Urinary bladder (tissue), 3 donors: ENCODE measurements at regions not wholly inside any gene's neighbourhood (a gene's known extent, or its start where the extent isn't known, plus 50 kb on each side); places are given as distances from the start of the nearest gene placed in this dataset.
A peak's percentile ranks its signal among the peaks of the same experiment; 100 is the strongest.

Experiments used
- DNase-seq: peaks from one replicate; pipeline ENCODE4 v3.0.0-alpha.2; 2015; ENCODE audit errors: extremely low spot score
- H3K27ac ChIP-seq: one replicate; pipeline ENCODE4 v1.5.1; 2013; ENCODE audit warnings: low read depth, mild to moderate bottlenecking, moderate library complexity
- H3K36me3 ChIP-seq: one replicate; pipeline ENCODE4 v1.6.1; 2013; ENCODE audit warnings: mild to moderate bottlenecking, moderate library complexity; ENCODE audit not compliant: insufficient read depth
- H3K4me1 ChIP-seq: one replicate; pipeline ENCODE4 v1.6.1; 2013; ENCODE audit warnings: mild to moderate bottlenecking, moderate library complexity; ENCODE audit not compliant: insufficient read depth
- H3K4me3 ChIP-seq: one replicate; pipeline ENCODE4 v1.5.1; 2013; ENCODE audit warnings: low read depth, low read length
- WGBS: extraction: QIAGEN DNeasy Blood & Tissue Kit; methylation state at CpG from one replicate; pipeline ENCODE4 v1.1.7; 2013; 5-methylcytosine and 5-hydroxymethylcytosine counted together
- donor health status: healthy with polysubstance abuse.
- donor health status: healthy.

DNA sequence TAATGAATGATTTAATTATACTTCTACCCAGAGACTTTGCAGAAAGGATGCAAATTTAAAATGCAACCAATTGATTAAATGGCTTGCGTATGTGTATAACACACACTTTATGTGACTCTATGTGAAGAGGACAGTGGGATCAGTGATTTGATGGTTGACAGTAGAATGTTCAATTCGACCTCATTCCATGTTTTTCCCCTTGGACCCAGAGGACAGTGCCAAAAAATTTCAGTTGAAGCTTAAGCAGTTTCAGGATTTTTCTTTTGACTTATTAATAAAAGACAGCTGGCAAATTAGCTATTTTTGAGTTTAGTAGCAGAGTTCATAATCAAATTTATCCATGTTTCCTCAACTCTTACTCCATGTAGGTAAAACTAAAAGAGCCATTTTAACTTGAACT is 742.4 kb upstream of the NR2F2 start:
- H3K27ac ChIP-seq = no peak overlapping the region
- H3K36me3 ChIP-seq = no peaks in the 10 kb centered on the region
- 81% methylated on average over 2 of the region's 2 CpGs for WGBS
- DNase-seq = no peak
- H3K4me1 ChIP-seq = no peaks in the 10 kb centered on the region
- H3K4me3 ChIP-seq = no peak overlapping the region

DNA sequence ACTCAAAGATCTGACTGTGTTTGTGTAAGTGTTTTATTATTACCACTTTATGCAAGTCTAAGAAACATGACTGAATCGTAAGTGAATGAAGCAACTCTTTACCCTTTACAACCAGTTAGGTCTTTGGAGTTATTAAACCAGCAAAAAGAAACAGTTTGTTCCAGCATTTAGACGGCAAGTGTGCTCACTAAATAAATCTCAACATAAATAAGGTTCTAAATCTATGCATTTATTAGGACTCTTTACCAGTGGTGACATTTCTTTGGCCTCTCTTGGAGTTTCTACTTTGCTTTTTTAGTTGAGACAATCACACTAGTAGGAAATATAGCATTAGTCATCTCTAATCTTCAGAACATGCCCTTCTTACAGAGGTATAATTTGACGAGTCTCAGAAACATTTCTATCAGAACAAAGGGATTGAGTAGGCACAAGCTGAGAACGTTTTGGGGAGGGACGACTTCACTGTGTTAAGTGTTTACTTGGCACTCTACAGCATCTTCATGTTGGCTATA is 739.9 kb upstream of the NR2F2 start:
- H3K4me1 ChIP-seq = no peaks in the 10 kb centered on the region
- no peak overlapping the region for H3K4me3 ChIP-seq
- peak; percentile 55 for DNase-seq
- no peak overlapping the region for H3K27ac ChIP-seq
- H3K36me3 ChIP-seq = no peaks in the 10 kb centered on the region
- WGBS = 35% methylated on average over 5 of the region's 5 CpGs

DNA sequence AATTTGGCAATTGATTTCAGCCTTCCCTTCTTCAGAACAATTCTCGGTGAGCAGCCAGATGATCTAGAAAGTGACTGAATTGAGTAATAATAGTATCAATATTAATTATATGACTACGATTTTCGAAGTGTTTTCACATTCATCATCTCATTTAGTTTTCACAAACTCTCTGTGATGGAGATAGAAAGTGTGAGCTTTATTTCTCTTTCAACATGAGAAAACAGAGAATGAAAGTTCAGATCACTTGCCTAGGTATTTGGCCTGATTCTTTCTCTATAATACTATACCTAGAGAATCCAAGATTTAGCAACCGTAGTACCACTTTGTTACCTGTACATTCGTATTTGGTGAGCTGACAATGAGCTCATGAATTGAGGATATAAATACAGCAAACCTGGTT is 739.2 kb upstream of the NR2F2 start:
- no peak overlapping the region for H3K4me3 ChIP-seq
- H3K4me1 ChIP-seq = no peaks in the 10 kb centered on the region
- 95% methylated on average over 5 of the region's 5 CpGs for WGBS
- no peaks in the 10 kb centered on the region for H3K36me3 ChIP-seq
- no peak overlapping the region for H3K27ac ChIP-seq
- DNase-seq = no peak

DNA sequence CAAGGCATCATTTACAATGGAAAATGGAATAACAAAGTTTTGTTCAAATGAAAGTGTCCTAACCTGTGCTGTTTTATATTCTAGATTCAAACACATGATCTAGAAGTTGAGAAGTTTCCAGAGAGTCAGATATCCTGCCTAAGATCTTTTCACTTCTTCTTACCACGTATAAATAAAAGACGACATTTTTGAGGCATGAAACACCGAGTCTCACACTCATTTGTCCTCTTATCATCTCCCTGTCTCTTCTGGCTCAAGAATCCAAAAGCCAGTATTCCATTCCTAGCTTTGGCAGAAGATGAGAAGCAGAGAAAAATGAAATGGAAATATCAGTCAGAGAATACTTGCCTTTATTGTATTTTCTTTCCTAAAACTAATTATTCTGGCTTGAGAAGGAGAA is 738.6 kb upstream of the NR2F2 start:
- 55% methylated on average over 3 of the region's 3 CpGs for WGBS
- H3K36me3 ChIP-seq = no peaks in the 10 kb centered on the region
- no peak for DNase-seq
- no peak overlapping the region for H3K27ac ChIP-seq
- H3K4me3 ChIP-seq = no peak overlapping the region
- no peaks in the 10 kb centered on the region for H3K4me1 ChIP-seq

DNA sequence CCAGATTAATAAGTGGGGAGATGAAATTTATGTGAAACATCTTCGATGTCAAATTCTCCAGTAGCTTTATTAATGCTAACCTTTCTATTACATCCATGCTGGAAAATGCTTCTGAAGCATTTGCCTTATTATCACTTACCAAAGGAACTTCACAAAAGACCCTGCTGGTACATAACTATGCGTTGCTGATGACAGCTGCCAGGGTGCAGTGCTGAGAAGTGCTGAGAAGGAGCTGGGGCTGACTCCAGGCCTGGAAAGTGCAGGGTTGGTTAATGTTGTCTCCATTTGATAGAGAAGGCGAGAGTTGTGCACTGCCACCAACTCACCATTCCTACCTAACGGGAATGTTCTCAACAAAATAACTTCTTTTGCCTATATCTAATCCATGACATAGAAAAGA is 736.0 kb upstream of the NR2F2 start:
- Histone ChIP-seq H3K4me1 (no peaks in the 10 kb centered on the region), H3K27ac (no peak overlapping the region), H3K36me3 (no peaks in the 10 kb centered on the region), H3K4me3 (no peak overlapping the region)
- no peak for DNase-seq
- WGBS = 92% methylated on average over 4 of the region's 4 CpGs

DNA sequence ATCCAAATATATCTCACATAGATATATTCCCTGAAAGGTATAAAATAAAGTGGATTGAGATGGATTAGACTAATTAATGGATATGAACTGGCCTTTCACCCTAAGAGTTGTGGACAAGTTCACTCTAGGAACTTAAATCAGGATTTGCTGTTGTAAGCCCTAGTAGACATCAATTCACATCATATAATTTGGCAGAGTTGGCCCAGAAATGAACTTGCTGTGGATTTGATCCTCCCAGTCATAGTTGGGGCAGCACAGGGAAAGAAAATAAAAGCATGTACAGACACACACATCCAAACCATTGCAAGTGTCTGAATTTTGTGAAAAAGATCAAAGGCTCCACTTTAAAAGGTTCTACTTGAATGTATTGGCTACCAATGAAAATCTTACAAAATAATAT is 734.7 kb upstream of the NR2F2 start:
- H3K4me1 ChIP-seq = no peaks in the 10 kb centered on the region
- DNase-seq = no peak
- no peak overlapping the region for H3K4me3 ChIP-seq
- H3K36me3 ChIP-seq = no peaks in the 10 kb centered on the region
- no peak overlapping the region for H3K27ac ChIP-seq

DNA sequence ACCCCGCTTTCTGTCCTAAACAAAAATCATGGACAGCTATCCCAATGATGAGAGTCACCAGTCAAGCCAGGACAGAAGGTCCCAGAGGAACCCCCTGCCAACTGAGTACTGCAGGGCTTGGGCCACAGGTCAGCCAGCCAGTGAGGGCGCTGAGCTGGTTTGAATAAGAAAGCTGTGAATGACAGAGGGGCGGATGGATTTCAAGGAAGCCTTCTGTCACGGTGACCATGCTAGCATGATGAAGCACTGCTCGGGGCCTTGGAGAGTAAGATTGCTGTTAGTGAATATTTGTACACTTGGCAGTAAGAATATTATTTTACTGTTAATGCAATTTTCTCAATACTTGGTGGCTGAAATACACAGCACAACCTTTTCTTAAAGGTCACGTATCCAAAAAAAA is 734.0 kb upstream of the NR2F2 start:
- 83% methylated on average over 6 of the region's 6 CpGs for WGBS
- no peak for DNase-seq
- H3K27ac ChIP-seq = no peak overlapping the region
- no peak overlapping the region for H3K4me3 ChIP-seq
- no peaks in the 10 kb centered on the region for H3K4me1 ChIP-seq
- H3K36me3 ChIP-seq = no peaks in the 10 kb centered on the region

DNA sequence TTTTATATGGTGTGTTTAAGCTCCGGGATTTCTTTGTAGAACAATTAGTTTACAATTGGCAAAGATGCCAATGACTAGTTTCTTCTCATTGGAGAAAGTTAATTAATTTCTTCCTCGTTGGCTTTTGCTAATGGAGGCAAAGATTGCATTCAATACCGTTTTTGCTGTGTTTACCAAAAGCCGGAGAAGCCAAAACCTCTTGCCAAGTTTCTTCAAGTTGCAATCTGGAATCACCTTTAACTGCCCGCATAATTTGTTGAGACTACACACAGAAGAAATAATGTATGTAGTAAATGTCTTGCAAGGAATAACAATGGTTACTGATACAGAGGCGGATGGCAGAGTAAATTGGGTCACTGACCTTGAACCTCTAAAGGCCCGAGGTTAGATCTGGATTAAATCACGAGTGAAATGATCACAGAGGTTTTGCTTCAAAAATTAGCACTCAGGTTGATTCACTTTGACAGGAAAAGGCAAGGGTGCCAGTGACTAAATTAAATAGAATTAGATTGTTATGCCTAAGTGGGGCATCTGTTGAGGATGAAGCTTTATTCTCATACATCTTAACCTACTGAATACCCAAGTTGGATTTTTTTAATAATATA is 732.1 kb upstream of the NR2F2 start:
- Histone ChIP-seq H3K27ac (no peak overlapping the region), H3K4me1 (no peaks in the 10 kb centered on the region), H3K4me3 (no peak overlapping the region), H3K36me3 (no peaks in the 10 kb centered on the region)
- 48% methylated on average over 8 of the region's 8 CpGs for WGBS
- no peak for DNase-seq

DNA sequence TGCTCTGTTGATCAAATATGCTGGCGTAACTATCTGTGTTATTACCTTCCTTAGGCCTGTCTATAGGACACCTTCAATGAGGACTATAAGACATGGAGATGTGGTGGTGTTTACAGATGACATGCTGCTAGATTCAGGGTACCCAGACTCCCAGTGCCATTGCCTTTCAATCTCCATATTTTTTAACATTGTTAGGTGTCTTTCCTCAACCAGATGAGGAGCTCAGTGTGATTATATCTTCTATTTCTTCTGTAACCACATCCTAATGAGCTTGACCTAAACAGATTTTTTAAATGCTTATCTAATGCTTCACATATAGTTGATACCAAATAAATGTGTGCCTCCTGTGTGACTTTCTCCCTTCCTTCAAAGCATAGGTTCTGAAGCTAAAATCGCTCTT is 730.1 kb upstream of the NR2F2 start:
- DNase-seq = no peak
- H3K36me3 ChIP-seq = no peaks in the 10 kb centered on the region

DNA sequence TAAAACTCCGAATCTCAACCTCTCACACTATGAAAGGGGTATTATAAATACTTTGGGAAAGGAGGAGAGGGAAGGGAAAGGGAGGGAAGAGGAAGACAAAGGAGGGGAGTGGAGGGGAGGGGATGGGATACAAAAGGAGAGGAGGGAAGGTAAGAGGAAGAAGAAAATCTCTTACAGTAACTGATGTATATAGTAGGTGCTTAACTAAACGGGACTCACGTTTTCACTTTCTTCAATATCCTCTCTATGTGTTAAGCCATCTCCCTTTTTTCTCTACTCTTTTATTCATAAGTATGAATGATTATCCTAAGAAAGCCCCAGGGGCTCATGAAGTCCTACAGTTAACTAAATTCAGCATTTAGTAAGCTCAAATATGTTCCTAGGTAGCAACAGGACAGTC is 729.6 kb upstream of the NR2F2 start:
- Histone ChIP-seq H3K4me1 (no peaks in the 10 kb centered on the region), H3K36me3 (no peaks in the 10 kb centered on the region), H3K4me3 (no peak overlapping the region), H3K27ac (no peak overlapping the region)
- 96% methylated on average over 3 of the region's 3 CpGs for WGBS
- no peak for DNase-seq

More for the DNA sequence above, 730.1 kb upstream of the NR2F2 start:
- Histone ChIP-seq H3K27ac (no peak overlapping the region), H3K4me1 (no peaks in the 10 kb centered on the region), H3K4me3 (no peak overlapping the region)
- 97% methylated on average over 2 of the region's 2 CpGs for WGBS

DNA sequence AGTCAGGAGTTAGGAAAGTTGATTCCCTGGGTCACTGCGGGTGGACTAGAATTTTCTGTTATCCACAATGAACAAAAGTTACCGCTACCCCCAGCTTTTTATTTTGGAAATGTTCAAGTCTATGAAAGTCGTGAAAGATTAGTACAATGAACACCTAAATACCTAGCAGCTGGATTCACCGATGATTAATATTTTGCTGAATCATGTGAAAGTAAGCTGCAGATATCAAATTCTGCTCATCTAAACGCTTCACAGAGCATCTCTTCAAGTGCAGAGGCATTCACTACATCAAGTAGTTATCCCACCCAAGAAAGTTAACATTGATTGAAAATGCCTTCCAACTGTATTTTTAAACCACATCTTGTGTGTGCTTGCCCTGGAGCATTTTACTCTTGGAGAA is 729.0 kb upstream of the NR2F2 start:
- Histone ChIP-seq H3K4me3 (no peak overlapping the region), H3K4me1 (no peaks in the 10 kb centered on the region), H3K27ac (no peak overlapping the region), H3K36me3 (no peaks in the 10 kb centered on the region)
- DNase-seq = no peak
- WGBS = 97% methylated on average over 5 of the region's 5 CpGs

DNA sequence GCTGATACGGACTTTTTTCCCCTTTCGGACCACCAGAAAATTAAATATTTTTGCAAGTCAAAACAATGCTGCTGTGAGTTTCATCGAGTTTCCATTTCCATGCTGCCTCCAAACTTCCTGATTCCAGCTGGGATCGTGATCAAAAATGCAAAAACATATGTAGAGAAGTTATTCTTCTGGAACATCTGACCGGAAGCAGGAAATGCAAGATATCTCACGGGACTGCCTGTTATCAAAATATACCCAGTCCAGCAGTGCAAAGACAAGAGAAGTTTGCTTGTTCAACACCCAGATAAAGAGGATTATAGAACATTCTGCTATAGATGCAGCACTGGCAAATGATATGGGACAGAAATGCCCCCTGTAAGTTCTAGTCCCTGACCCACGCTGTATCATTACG is 726.7 kb upstream of the NR2F2 start:
- Histone ChIP-seq H3K4me3 (no peak overlapping the region), H3K27ac (no peak overlapping the region), H3K4me1 (no peaks in the 10 kb centered on the region), H3K36me3 (no peaks in the 10 kb centered on the region)
- 42% methylated on average over 8 of the region's 8 CpGs for WGBS
- DNase-seq = peak; percentile 43

DNA sequence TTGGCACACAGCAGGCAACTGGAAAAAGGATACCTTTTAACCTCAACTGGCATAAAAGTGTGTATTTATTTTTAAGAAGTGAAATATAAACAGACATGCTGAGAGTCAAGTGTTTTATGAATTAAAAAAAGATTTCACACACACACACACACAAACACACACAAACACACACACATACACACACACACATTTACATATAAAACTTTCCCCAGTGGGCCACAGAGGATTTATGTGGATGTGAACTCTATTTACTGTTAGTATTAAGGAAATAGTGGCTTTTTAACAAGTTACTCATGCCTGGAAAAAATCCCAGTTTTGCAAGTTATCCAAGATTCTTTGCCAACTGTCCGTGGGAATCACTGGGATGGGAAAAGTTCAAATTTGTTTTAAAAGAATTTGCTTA is 725.9 kb upstream of the NR2F2 start:
- DNase-seq = peak; percentile 64
- no peak overlapping the region for H3K4me3 ChIP-seq
- no peaks in the 10 kb centered on the region for H3K4me1 ChIP-seq
- 7% methylated on average over 1 of the region's 1 CpG for WGBS
- H3K36me3 ChIP-seq = no peaks in the 10 kb centered on the region
- H3K27ac ChIP-seq = no peak overlapping the region

DNA sequence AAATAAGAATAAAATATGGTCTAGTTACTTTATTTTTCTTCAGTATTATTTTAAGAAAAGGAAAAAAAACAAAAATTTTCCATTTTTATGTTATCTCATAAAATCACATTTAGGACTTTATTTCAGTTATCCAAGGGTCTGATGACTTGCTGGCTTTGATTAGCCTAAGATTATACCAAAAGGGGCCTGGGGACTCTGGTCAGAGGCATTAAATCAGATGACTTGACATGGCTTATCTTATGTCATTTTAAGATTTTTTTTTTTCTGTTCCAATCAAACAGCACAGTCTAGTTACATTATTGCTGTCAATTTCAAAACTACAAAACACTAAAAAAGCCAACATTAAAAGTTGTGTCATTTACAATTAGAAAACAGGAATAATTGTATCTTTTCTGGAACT is 725.4 kb upstream of the NR2F2 start:
- no peak for DNase-seq
- no peaks in the 10 kb centered on the region for H3K4me1 ChIP-seq
- H3K36me3 ChIP-seq = no peaks in the 10 kb centered on the region
- H3K27ac ChIP-seq = no peak overlapping the region
- no peak overlapping the region for H3K4me3 ChIP-seq

DNA sequence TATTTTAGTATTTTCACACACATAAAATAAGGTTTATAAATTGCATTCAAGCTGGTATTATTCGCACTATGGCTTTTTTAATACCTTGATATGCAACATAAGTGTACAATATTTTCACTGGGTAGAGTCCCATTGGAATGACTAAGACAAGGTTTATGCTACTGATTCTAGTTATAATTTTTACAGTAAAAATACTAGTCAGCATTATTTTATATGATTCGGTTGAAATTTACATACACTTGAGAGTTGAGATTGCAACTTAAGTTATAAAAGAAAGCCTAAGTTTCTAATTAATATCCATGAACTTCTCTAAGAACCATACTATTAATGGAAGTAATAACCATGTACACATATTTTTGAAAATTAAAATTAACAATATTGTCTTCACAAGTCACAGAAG is 723.9 kb upstream of the NR2F2 start:
- H3K27ac ChIP-seq = no peak overlapping the region
- 93% methylated on average over 2 of the region's 2 CpGs for WGBS
- no peak overlapping the region for H3K4me3 ChIP-seq
- no peaks in the 10 kb centered on the region for H3K4me1 ChIP-seq
- DNase-seq = no peak
- H3K36me3 ChIP-seq = no peaks in the 10 kb centered on the region
